ENCODE measurements at regions not wholly inside any gene's neighbourhood (a gene's known extent, or its start where the extent isn't known, plus 50 kb on each side); places are given as distances from the start of the nearest gene placed in this dataset.

- DNase-seq (ENCODE audit: low read depth in 2 of 2): no peak
These were observed 381.0 kb downstream of the SNAPC1 start for GRCh38 chr14:62143245-62143644.

- DNase-seq (ENCODE audit: low read depth in 2 of 2): no peak
These were observed 382.6 kb downstream of the SNAPC1 start for GRCh38 chr14:62144863-62145262.

GRCh38 chr14:62146030-62146429 is 383.8 kb downstream of the SNAPC1 start:
- no peak for DNase-seq (ENCODE audit: low read depth in 2 of 2)

- no peak for DNase-seq (ENCODE audit: low read depth in 2 of 2)
These were observed 393.8 kb downstream of the SNAPC1 start for GRCh38 chr14:62156052-62156451.

DNA sequence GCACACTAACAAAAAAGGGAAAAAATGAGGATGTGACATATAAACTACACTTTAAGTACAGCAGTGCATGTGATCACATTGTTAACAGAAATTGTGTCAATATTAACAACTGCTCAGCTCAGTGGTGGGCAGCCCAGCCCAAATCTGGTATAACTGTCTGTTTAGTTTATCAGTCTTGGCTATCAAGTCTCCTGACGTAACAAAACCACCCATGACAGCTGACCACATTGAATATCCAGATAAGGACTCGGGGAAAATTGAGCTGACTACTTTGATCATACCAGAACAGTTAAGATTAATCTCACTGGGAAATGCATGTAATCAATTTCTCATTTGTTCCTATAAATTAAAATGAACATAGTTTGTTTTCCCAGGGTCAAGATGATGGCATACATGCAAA is 396.6 kb downstream of the SNAPC1 start:
- DNase-seq (ENCODE audit: low read depth in 2 of 2): no peak

DNA sequence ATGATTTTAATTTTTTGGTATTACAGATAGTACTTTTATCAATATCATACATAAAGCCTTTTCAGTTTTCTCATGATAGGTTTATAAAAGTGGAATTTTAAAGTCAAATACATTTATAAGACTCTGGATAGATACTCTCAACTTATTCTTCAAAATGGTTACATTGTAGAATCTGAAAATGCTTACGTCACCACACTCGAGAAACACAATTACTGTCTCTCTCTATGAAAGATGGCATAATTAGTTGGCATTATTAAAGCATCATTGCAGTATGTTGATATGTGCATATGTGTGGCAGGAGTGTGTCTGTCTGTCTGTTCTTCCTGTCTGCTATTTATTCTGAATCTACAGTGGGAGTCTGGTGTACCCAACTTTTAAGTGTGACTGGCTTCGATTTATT is 397.1 kb downstream of the SNAPC1 start:
- DNase-seq (ENCODE audit: low read depth in 2 of 2): no peak

GRCh38 chr14:62162998-62163589 is 400.9 kb downstream of the SNAPC1 start:
- DNase-seq (ENCODE audit: low read depth in 2 of 2): no peak

GRCh38 chr14:62168564-62169155 is 406.4 kb downstream of the SNAPC1 start:
- no peak for DNase-seq (ENCODE audit: low read depth in 2 of 2)

GRCh38 chr14:62179367-62180018 is 417.3 kb downstream of the SNAPC1 start:
- no peak for DNase-seq (ENCODE audit: low read depth in 2 of 2)

GRCh38 chr14:62181591-62181990 is 419.4 kb downstream of the SNAPC1 start:
- DNase-seq (ENCODE audit: low read depth in 2 of 2): no peak

- no peak for DNase-seq (ENCODE audit: low read depth in 2 of 2)
These were observed 422.9 kb downstream of the SNAPC1 start for GRCh38 chr14:62185078-62185477.

DNA sequence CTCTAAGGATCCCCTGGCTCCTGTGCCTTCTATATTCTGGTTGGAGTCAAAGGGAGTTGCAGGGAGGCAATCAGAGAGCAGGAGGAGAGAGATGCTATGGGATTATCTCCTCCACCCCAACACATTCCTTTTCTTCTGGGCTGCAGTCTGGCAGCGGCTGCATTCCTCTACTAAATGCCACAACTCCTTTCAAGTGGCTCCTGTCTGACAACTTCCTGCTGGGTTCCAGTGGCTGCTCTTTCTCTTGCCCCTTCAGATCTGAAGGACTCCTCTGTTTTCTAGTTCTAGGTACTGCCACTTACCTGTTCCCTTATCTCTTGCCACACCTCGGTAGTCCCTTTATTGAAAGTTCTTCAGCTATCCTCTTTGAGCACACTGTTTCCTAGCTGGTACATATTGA is 425.0 kb downstream of the SNAPC1 start:
- DNase-seq (ENCODE audit: low read depth in 2 of 2): no peak

- no peak for DNase-seq (ENCODE audit: low read depth in 2 of 2)
These were observed 427.5 kb downstream of the SNAPC1 start for GRCh38 chr14:62189698-62190097.

DNA sequence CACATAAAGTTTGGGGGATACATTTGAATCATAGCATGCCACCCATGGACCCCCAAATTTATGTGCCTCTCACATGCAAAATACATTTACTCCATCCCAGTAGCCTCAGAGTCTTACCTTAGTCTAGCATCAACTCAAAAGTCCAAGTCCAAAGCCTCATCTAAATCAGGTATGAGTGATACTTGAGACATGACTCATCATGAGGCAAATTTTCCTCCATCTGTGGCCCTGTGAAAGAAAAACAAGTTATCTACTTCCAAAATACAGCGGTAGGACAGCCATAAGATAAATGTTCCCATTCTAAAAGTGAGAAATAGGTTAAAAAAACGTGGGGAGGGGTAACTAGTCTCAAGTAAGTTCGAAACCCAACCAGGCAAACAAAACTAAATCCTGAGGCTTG is 444.2 kb downstream of the SNAPC1 start:
- DNase-seq (ENCODE audit: low read depth in 2 of 2): no peak

DNA sequence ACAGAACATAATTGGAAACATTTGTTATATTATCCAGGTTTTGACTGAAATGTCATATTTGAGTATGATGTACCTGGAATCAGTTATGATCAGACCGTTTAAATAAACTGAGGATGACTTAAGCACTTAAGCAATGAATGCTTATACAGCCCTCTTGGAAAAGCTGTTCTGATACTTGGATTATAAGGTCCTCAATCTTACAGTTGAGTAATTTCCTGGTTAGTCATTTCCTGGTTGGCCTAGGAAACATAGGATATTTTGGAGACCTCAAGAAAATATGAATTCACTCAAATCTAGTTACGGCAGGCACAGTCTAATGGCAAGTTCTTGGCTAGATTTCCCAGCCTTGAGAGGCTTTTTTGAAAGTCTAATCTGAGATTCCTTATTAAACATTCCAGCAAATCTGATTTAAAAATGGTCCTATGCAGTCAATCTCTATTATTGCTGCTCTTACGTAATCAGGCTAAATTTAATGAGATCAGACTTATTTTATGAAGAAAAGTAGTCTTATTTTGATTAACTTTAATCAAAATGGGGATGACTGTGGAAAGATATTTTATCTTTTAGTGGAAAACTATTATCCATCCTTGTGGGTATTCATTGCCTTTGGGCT is 447.2 kb downstream of the SNAPC1 start:
- no peak for DNase-seq (ENCODE audit: low read depth in 2 of 2)

DNA sequence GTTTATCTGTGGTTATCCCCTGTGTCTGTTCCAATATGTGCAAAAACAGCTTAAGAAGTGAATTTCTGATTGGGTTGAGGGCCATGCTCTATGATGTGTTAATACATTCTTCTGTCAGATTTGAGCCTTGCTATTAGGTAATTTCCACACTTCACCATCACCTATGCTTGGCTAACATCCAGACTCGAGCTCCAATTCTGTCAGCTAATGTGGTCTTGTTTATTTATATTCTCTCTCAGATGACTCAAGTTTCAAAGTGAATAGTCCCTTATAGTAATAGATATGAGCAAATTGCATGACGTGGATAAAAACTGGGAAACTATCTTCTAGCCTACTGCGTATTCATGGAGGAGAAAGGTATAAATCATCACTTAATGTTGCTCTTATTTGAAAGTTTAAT is 451.3 kb downstream of the SNAPC1 start:
- DNase-seq (ENCODE audit: low read depth in 2 of 2): no peak

DNA sequence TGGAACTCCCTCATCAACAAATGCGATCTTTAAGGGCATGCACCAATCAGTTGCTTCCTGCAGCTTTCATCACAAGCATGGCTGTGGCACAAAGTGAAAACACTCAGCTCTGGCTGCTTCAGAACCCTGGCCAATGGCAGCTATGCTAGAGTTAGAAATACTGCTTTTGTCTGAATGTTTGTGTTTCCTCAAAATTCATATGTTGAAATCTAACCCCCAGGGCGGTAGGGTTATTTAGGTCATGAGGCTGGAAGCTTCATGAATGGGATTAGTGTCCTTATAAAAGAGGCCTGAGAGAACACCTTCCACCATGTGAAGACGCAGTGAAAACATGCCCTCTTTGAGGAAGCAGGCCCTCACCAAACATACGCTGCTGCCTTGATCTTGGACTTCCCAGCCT is 453.9 kb downstream of the SNAPC1 start:
- no peak for DNase-seq (ENCODE audit: low read depth in 2 of 2)

GRCh38 chr14:62234849-62235248 is 472.6 kb downstream of the SNAPC1 start:
- no peak for DNase-seq (ENCODE audit: low read depth in 2 of 2)

DNA sequence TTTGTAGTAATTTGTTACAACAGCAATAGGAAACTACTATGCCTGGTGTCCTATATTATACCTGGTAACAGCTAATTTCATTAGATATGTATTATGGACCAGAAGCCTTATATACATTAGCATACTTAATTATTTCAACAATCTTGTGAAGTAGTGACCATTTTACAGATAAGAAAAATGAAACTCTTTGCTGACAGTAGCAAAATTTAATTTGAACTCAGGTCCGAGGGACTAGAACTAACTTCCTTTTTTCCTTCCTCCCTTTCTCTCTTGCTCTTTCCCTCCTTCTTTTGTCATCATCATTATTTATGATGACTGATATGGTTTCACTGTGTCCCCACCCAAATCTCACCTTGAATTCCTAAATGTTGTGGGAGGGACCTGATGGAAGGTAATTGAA is 482.0 kb downstream of the SNAPC1 start:
- no peak for DNase-seq (ENCODE audit: low read depth in 2 of 2)

GRCh38 chr14:62247266-62247665 is 485.0 kb downstream of the SNAPC1 start:
- no peak for DNase-seq (ENCODE audit: low read depth in 2 of 2)

GRCh38 chr14:62251237-62251636 is 489.0 kb downstream of the SNAPC1 start:
- no peak for DNase-seq (ENCODE audit: low read depth in 2 of 2)

- DNase-seq (ENCODE audit: low read depth in 2 of 2): no peak
These were observed 491.0 kb downstream of the SNAPC1 start for GRCh38 chr14:62253171-62253570.

DNA sequence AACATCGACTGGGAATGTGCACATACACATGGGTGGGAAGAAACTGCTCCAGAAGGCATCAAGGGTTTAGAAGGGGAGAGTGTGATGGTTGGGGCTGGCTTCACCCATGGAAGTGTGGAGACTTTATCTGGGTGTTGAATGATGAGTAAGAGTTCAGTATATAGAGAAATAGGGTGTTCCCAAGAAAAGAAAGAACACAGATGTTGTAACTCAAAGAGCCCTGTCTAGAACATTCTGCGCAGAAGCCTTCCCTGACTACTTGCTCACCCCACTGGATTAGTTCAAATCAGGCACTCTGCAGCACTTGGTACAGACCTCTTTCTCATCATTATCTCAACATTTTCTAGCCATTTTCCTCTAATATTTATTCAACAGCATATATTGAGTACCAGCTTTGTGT is 491.7 kb downstream of the SNAPC1 start:
- no peak for DNase-seq (ENCODE audit: low read depth in 2 of 2)

Data from stimulated activated CD8-positive, alpha-beta memory T cell treated with anti-CD3 and anti-CD28 coated beads, Interleukin-15, amount 100 ng/mL, for 4 hours (primary cell).